Gastroesophageal sphincter (tissue), 3 donors: ENCODE measurements at regions not wholly inside any gene's neighbourhood (a gene's known extent, or its start where the extent isn't known, plus 50 kb on each side); places are given as distances from the start of the nearest gene placed in this dataset.

ENCODE experiments used
- EP300 ChIP-seq: sonication (generic); formaldehyde crosslinking; IDR thresholded peaks from one replicate; pipeline ENCODE4 v1.6.1; 2017; ENCODE audit warnings: antibody characterized with exemption, mild to moderate bottlenecking
- TF ChIP-seq, protein P1 (sequence below), 4 experiments: fragments of 200-600 bp in 2 of 4; fragments of 450-650 bp in 2 of 4; sonication (generic) in 1 of 4; IDR thresholded peaks; one replicate each; pipeline ENCODE4 v1.5.1; 2017 to 2019; ENCODE audit warnings: antibody characterized with exemption in 4 of 4, mild to moderate bottlenecking in 2 of 4, moderate library complexity in 2 of 4

DNA sequence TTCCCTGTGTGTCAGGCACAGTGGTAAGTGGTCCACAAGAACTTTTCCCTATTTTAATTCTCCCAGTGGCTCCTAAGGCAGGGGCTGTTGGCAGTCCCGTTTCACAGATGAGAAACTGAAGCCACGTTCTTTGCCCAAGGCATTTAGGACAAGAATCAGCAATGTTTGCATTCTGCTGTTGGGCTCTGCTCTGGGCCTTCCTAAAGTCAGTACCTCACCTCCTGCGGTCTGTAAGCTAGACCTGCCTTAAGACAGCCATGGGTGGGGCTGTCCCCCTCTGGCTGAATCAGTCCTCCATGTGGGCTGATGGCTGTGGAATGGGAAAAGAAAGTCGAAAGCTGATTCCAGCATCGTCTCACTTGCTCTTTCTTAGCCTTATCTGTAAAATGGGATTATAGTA lies 304.8 kb downstream of the MAF start:
- TF ChIP-seq, protein P1, sequence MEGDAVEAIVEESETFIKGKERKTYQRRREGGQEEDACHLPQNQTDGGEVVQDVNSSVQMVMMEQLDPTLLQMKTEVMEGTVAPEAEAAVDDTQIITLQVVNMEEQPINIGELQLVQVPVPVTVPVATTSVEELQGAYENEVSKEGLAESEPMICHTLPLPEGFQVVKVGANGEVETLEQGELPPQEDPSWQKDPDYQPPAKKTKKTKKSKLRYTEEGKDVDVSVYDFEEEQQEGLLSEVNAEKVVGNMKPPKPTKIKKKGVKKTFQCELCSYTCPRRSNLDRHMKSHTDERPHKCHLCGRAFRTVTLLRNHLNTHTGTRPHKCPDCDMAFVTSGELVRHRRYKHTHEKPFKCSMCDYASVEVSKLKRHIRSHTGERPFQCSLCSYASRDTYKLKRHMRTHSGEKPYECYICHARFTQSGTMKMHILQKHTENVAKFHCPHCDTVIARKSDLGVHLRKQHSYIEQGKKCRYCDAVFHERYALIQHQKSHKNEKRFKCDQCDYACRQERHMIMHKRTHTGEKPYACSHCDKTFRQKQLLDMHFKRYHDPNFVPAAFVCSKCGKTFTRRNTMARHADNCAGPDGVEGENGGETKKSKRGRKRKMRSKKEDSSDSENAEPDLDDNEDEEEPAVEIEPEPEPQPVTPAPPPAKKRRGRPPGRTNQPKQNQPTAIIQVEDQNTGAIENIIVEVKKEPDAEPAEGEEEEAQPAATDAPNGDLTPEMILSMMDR (IDR thresholded peaks at IDR 0.05) = no peak
- TF ChIP-seq EP300 = no peak
